NCI-H748 (cell line): ENCODE measurements at regions not wholly inside any gene's neighbourhood (a gene's known extent, or its start where the extent isn't known, plus 50 kb on each side); places are given as distances from the start of the nearest gene placed in this dataset.
A peak's percentile ranks its signal among the peaks of the same experiment; 100 is the strongest.

Experiments
- DNase-seq: peaks from one replicate; lab custom pipeline; 2025; ENCODE audit not compliant: unreplicated experiment; lab: John Stamatoyannopoulos, UW

DNA sequence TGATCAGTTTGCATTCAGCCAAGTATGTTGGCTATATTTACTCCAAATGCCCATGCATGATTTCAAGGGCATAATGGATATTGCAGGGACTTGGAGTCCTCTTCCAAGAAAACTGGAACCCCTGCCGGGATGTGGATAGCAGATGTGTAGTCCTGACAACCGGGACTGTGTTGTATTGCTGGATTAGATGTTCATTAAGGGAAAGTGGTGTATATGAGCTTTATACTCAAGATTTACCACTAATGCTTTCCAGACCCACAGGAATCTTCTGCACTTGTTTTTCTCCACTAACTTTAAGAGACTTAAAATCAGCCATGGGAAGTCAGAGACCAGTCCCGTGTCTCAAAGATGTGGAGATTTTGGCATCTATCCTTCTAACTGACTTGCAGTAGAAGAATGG lies 770.9 kb downstream of the HDGFL1 start:
- no peak for DNase-seq

GRCh38 chr6:23343610-23344306 lies 774.4 kb downstream of the HDGFL1 start:
- no peak for DNase-seq

GRCh38 chr6:23348185-23348584 lies 777.8 kb upstream of the NRSN1 start:
- DNase-seq = no peak

- peak; percentile 94 for DNase-seq
Observed at GRCh38 chr6:23349521-23350147, 776.4 kb upstream of the NRSN1 start.

- no peak for DNase-seq
Observed at GRCh38 chr6:23350752-23351453, 775.1 kb upstream of the NRSN1 start.

DNA sequence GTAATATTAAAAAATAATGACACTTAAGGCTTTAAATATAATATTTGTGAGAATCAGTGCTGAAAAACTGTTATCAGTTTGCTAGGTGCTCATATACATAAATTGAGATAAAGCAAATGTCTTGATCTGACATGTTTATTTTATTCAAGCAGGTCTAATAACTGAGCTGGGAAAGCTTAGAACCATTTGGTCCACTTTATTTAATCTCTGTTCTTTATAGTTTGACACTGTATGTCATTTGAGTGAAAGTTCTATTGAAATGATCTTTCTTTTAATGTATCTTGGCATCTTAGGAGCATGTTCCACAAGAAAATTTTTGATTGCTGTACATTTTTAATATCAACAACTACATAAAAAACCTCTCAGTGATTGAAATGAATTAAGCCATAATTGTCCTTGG lies 772.0 kb upstream of the NRSN1 start:
- DNase-seq = no peak

GRCh38 chr6:23357185-23357766 lies 768.7 kb upstream of the NRSN1 start:
- DNase-seq = no peak

DNA sequence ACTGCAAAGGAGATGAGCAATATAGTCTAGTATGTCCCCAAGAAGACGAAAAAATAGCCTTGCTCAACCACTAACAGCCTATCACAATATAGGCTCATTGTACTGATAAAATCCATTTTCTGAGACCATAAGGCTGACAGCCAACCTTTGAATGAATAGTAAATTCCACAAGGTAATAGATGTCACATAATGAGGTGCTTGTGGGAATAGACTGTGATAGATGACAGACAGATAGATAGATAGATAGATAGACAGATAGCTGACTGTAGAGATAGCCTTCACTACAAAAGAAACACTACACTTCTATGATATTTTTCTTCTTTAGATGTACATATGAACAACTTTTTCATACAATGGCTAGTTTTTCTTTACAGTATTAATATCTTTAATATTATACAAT lies 760.3 kb upstream of the NRSN1 start:
- no peak for DNase-seq

GRCh38 chr6:23367311-23367710 lies 758.7 kb upstream of the NRSN1 start:
- DNase-seq = no peak

GRCh38 chr6:23368557-23368956 lies 757.5 kb upstream of the NRSN1 start:
- DNase-seq = no peak

DNA sequence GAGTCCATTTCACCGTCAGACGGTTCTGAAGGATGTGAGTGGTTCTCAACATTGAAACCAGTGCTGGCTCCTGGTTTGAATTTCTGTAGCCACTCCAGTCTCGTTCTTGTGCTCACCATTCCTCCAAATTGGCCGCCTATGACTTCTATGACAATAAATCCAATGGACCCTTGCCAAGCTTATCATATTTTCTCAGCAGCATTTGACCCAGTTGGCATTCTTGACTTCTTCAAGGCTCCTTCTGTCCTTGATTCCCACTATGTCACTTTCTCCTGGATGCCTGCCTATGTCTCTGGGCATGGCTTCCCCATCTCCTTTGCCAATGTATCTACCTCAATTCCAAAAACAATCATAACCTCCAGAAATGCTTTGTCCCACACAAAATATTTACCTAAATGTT lies 756.0 kb upstream of the NRSN1 start:
- no peak for DNase-seq

DNA sequence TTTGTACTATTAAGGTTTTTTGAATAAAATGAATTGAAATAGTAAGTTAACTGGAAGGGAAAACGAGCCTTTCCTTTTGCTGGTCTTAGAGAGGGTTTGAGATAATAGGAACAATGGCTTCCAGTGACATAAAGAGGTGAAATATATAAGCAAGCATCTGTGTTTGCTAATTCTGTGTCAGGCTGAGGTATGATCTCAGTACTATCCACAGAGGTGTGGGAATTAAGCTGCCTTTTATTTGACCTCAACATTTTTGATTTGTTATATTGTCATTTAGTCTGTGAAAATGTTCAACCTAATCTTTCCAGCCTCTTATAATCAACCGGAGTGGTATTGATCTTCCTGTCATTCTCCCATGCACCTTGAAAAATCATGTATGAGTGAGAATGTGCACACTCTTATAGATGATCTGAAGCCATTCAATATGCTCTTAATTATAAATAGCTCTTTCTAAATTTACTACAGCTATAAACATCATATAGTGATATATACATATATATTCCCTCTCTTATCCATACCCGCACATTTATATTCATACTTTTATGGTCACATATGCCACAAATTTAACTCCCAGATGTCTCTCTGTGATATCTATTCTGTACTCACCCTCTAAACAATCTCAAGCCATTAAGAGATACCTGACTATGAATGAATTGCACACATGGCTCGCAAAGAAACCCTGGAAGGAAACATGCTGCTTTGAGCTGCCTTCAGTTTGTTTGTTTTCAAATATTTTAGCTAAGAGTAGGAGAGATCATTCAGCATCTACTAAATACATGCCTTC lies 754.7 kb upstream of the NRSN1 start:
- DNase-seq = no peak

- DNase-seq = peak; percentile 40
Observed at GRCh38 chr6:23377830-23378229, 748.2 kb upstream of the NRSN1 start.

DNA sequence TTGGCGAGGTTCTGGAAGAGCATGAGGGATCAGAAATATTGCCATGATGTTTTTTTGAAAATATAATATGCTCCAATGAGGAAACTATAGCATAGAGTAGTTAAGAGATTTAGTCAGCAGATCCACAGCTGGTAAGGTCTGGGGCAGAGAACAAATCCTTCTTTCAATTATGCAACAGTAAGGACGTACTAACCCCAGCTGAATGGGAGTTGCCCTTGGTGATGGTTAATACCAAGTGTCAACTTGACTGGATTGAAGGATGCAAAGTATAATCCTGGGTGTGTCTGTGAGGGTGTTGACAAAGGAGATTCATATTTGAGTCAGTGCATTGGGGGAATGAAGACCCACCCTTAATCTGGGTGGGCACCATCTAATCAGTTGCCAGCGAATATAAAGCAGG lies 745.5 kb upstream of the NRSN1 start:
- no peak for DNase-seq

GRCh38 chr6:23388086-23388783 lies 737.8 kb upstream of the NRSN1 start:
- no peak for DNase-seq

DNA sequence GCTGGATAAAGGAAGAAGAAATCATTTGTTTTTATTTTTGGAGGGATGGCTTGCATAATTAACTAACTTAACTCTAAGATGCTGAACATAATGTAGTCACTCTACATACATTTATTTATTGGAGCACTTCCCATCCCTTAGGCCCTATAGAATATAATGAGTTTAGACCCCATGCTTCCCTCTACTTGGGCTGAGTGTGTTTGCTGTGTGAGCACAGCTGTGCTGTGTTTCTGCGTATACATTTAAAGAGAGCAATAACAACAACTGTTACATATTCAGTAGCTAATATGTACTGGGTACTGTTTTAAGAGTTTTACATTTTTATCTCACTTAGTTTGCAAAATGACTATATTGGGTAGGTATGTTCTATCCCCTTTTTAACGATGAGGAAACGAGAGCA lies 736.6 kb upstream of the NRSN1 start:
- DNase-seq = no peak

- no peak for DNase-seq
Observed at GRCh38 chr6:23390221-23390620, 735.8 kb upstream of the NRSN1 start.

GRCh38 chr6:23394681-23395080 lies 731.3 kb upstream of the NRSN1 start:
- no peak for DNase-seq

DNA sequence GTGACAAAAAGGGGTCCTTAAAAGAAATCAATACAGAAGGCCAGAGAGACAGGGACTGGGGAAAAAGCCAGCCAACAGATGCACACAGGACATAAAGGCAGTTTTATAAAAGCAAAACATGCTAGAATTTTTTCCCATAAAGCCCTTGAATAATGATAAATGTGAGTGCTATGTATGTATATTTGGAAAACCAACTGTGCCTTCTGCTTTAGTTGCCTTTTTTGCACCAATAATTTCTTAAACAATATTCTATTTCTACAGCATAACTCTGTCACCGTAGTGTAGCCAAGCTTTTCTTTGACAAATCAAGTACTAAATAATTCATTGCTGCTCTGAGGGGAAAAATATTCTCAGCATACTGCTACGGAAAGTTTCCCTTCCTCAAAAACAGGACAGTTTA lies 730.6 kb upstream of the NRSN1 start:
- DNase-seq = no peak

DNA sequence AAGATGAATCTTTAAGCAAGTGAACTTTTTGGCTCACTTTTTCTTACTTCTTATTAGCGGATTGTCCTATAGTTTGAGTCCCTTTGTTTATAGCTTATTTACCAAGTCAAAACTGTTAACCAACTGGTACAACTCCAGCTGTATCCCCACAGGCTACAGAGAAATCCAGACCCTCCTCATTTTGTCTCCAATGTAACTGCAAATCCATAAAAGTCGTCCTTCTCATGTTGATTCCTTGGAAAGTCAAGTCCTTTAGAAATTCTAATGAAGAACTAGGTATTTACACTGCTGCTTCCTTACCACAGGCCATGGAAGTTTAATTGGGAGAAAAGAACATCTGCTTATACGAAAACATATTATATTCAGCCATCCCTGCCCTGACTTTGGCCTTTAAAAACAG lies 729.1 kb upstream of the NRSN1 start:
- no peak for DNase-seq

DNA sequence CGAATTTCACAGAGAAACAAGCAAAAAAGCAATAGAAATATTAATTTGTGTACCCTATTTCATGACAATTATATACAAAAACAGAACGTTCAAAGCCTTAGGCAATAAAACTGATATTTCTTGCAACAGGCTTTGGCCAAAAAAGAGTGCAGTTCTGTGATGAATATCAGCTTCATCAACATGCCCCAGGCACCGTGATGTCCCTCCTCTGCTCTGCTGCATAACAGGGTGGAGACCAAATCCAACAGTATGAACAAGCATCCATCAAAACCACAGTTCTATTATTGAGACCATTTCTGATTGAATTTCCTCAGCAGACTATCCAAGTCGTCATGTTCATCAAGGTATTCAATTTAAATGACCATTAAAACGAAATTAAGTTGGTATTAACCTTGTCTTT lies 722.6 kb upstream of the NRSN1 start:
- no peak for DNase-seq
